Endothelial cell of umbilical vein (primary cell): ENCODE measurements at regions not wholly inside any gene's neighbourhood (a gene's known extent, or its start where the extent isn't known, plus 50 kb on each side); places are given as distances from the start of the nearest gene placed in this dataset.

Source experiments
- BruUV-seq: library from RNA; stranded (reverse); fragments of 400-500 nt; replicated peaks from 2 replicates; lab custom pipeline; 2021; lab: Mats Ljungman, UMichigan
- CTCF ChIA-PET: fragments of 300-600, 350-600 bp; sonication (Branson Sonifier 250); formaldehyde crosslinking; loops from one replicate; lab custom pipeline; 2021; ENCODE audit warnings: antibody characterized with exemption, inconsistent platforms; lab: Charles Lee
- POLR2A ChIA-PET: fragments of 300-600, 350-600 bp; sonication (Branson Sonifier 250); formaldehyde crosslinking; loops from one replicate; lab custom pipeline; 2021; ENCODE audit warnings: antibody characterized with exemption, inconsistent platforms; lab: Charles Lee
- DNase-seq: peaks from one replicate; pipeline ENCODE4 v3.0.0-alpha.2; 2011; ENCODE audit warnings: low read depth, low spot score
- FAIRE-seq: peaks from 2 replicates; lab custom pipeline; 2011; peaks lifted over from hg19 to GRCh38; lab: Jason Lieb, UNC
- H2AFZ ChIP-seq: 2 replicates; pipeline ENCODE4 v1.6.0; 2012; ENCODE audit warnings: low read depth, low read length, control low read depth, inconsistent platforms
- H3K27ac ChIP-seq: 2 replicates; pipeline ENCODE4 v1.5.1; 2011; ENCODE audit warnings: low read depth, mild to moderate bottlenecking, control low read depth, low read length, moderate library complexity; ENCODE audit not compliant: insufficient read depth
- H3K27me3 ChIP-seq, 2 experiments: 2 replicates each; pipeline versions ENCODE4 v1.6.0 to v1.6.1; 2011; ENCODE audit warnings: low read length in 2 of 2, mixed read lengths in 1 of 2; ENCODE audit not compliant: control insufficient read depth in 2 of 2, insufficient read depth in 2 of 2
- H3K36me3 ChIP-seq, 2 experiments: 2 replicates in 1 of 2; 3 replicates in 1 of 2; pipeline ENCODE4 v1.5.1; 2011; ENCODE audit warnings: low read length in 2 of 2, mild to moderate bottlenecking in 1 of 2, moderate library complexity in 1 of 2; ENCODE audit not compliant: control insufficient read depth in 2 of 2, insufficient read depth in 2 of 2; ENCODE audit errors: extremely low read depth in 1 of 2
- H3K4me1 ChIP-seq: 3 replicates; pipeline ENCODE4 v1.5.1; 2011; ENCODE audit warnings: mild to moderate bottlenecking, low read length; ENCODE audit not compliant: control insufficient read depth, insufficient read depth; ENCODE audit errors: extremely low read depth
- H3K4me2 ChIP-seq: 2 replicates; pipeline ENCODE4 v1.6.1; 2011; ENCODE audit warnings: low read length, control low read depth, mixed read lengths; ENCODE audit not compliant: insufficient read depth
- H3K4me3 ChIP-seq, 3 experiments: fragments of 200-600 bp in 1 of 3; sonication (generic), shearing (Covaris generic) in 1 of 3; replicated peaks in 1 of 3; 2 replicates each; pipeline ENCODE4 v1.5.1; 2011 to 2016; ENCODE audit warnings: control low read depth in 3 of 3, low read length in 3 of 3, mild to moderate bottlenecking in 2 of 3, inconsistent platforms in 1 of 3, low read depth in 1 of 3, moderate library complexity in 1 of 3; ENCODE audit not compliant: insufficient read depth in 1 of 3
- H3K79me2 ChIP-seq: 2 replicates; pipeline ENCODE4 v1.6.0; 2012; ENCODE audit warnings: low read length, inconsistent platforms; ENCODE audit not compliant: control insufficient read depth, insufficient read depth
- H3K9ac ChIP-seq: replicated peaks from 2 replicates; pipeline ENCODE3; 2011; ENCODE audit warnings: low read length, control low read depth; ENCODE audit not compliant: insufficient read depth; ENCODE audit errors: extremely low read depth
- H3K9me1 ChIP-seq: replicated peaks from 3 replicates; pipeline ENCODE4 v1.6.0; 2011; ENCODE audit warnings: mild to moderate bottlenecking, low read length; ENCODE audit not compliant: control insufficient read depth, insufficient read depth; ENCODE audit errors: extremely low read depth
- H3K9me3 ChIP-seq: replicated peaks from 2 replicates; pipeline ENCODE4 v1.5.1; 2012; ENCODE audit warnings: low read length, inconsistent platforms; ENCODE audit not compliant: control insufficient read depth, insufficient read depth
- H4K20me1 ChIP-seq: replicated peaks from 2 replicates; pipeline ENCODE3; 2011; ENCODE audit warnings: mild to moderate bottlenecking, low read length; ENCODE audit not compliant: control insufficient read depth, insufficient read depth; ENCODE audit errors: extremely low read depth
- EZH2 ChIP-seq: IDR thresholded peaks from 2 replicates; pipeline ENCODE4 v1.6.1; 2012; ENCODE audit warnings: borderline replicate concordance, low read depth, mild to moderate bottlenecking, moderate library complexity, low read length, inconsistent platforms; ENCODE audit not compliant: severe bottlenecking
- FOS ChIP-seq: IDR thresholded peaks from 2 replicates; pipeline ENCODE4 v1.6.1; 2011; ENCODE audit warnings: mild to moderate bottlenecking, low read length, moderate library complexity, borderline replicate concordance; ENCODE audit not compliant: insufficient read depth
- GATA2 ChIP-seq: IDR thresholded peaks from 2 replicates; pipeline ENCODE4 v1.7.0; 2011; ENCODE audit warnings: low read depth, mild to moderate bottlenecking, moderate library complexity, mixed read lengths, low read length; ENCODE audit not compliant: insufficient read length, insufficient read depth
- JUN ChIP-seq: IDR thresholded peaks from 2 replicates; pipeline ENCODE4 v1.6.1; 2011; ENCODE audit warnings: borderline replicate concordance, low read depth; ENCODE audit not compliant: insufficient read length, insufficient read depth
- MAX ChIP-seq: IDR thresholded peaks from 2 replicates; pipeline ENCODE4 v1.6.1; 2011; ENCODE audit not compliant: insufficient read depth, insufficient read length
- MYC ChIP-seq: IDR thresholded peaks from one replicate; pipeline ENCODE4 v1.6.1; 2011; ENCODE audit warnings: mild to moderate bottlenecking, low read depth, low read length
- POLR2A ChIP-seq: IDR thresholded peaks from 2 replicates; pipeline ENCODE4 v1.6.1; 2012; ENCODE audit warnings: low read depth, mild to moderate bottlenecking, control low read depth, low read length
- POLR2AphosphoS5 ChIP-seq: IDR thresholded peaks from 2 replicates; pipeline ENCODE4 v1.6.1; 2012; ENCODE audit warnings: low read depth, mild to moderate bottlenecking, control low read depth, low read length, moderate library complexity; ENCODE audit not compliant: insufficient read depth
- dilution Hi-C: fragments of 300-500 bp; cut with MboI; formaldehyde crosslinking; loops from one replicate; pipeline ENCODE4 v1.15.0; 2019; ENCODE audit warnings: low sequenced_read_pairs; ENCODE audit not compliant: extremely low pct_ligation_motif_present
- intact Hi-C: fragments of 100-400 bp; cut with micrococcal nuclease; formaldehyde crosslinking; loops from one replicate; pipeline ENCODE4 v1.10.0; 2022
- TF ChIP-seq, protein P1 (sequence below), 2 donors: IDR thresholded peaks; 1 replicate in 1 of 2; 2 replicates in 1 of 2; pipeline ENCODE4 v1.5.1; 2011; ENCODE audit warnings: low read length in 2 of 2, mild to moderate bottlenecking in 2 of 2, moderate library complexity in 2 of 2, control low read depth in 1 of 2, inconsistent platforms in 1 of 2, low read depth in 1 of 2; ENCODE audit not compliant: insufficient read depth in 1 of 2; ENCODE audit errors: extremely low read depth in 1 of 2

- no peaks in the 10 kb centered on the region for H3K9me3 ChIP-seq
- no peak overlapping the region for H3K4me2 ChIP-seq
- no peaks in the 10 kb centered on the region for H3K36me3 ChIP-seq
- TF ChIP-seq POLR2A (no peak), FOS (no peak), MAX (no peak), GATA2 (no peak), MYC (no peak), POLR2AphosphoS5 (no peak), EZH2 (no peak), JUN (no peak)
- TF ChIP-seq, protein P1, sequence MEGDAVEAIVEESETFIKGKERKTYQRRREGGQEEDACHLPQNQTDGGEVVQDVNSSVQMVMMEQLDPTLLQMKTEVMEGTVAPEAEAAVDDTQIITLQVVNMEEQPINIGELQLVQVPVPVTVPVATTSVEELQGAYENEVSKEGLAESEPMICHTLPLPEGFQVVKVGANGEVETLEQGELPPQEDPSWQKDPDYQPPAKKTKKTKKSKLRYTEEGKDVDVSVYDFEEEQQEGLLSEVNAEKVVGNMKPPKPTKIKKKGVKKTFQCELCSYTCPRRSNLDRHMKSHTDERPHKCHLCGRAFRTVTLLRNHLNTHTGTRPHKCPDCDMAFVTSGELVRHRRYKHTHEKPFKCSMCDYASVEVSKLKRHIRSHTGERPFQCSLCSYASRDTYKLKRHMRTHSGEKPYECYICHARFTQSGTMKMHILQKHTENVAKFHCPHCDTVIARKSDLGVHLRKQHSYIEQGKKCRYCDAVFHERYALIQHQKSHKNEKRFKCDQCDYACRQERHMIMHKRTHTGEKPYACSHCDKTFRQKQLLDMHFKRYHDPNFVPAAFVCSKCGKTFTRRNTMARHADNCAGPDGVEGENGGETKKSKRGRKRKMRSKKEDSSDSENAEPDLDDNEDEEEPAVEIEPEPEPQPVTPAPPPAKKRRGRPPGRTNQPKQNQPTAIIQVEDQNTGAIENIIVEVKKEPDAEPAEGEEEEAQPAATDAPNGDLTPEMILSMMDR (IDR thresholded peaks at IDR 0.05; ENCODE audit: extremely low read depth in 1 of 2, insufficient read depth in 1 of 2, low read depth in 1 of 2, low read length in 2 of 2) = no peak
- H2AFZ ChIP-seq = no peak overlapping the region
- FAIRE-seq = no peak
- CTCF ChIA-PET = interaction anchor here (1.4 kb wide), 1 partner anchor 16 kb away, joined by 3 read pairs; no protein-coding TSS in a partner anchor
- intact Hi-C loops = no loop called here
- BruUV-seq = no TSS peak
- H3K27me3 ChIP-seq = no peaks in the 10 kb centered on the region
- dilution Hi-C loops = no loop called here
- H3K27ac ChIP-seq = no peak overlapping the region
- POLR2A ChIA-PET = no interaction called here
- H3K9ac ChIP-seq = no peak overlapping the region
- no peak overlapping the region for H3K4me3 ChIP-seq
- no peaks in the 10 kb centered on the region for H3K79me2 ChIP-seq
- no peaks in the 10 kb centered on the region for H3K4me1 ChIP-seq
- DNase-seq = no peak
- H4K20me1 ChIP-seq = no peaks in the 10 kb centered on the region
- no peaks in the 10 kb centered on the region for H3K9me1 ChIP-seq
These were observed 398.8 kb downstream of the FOXG1 start for GRCh38 chr14:29165431-29165830.
